HEK293 (cell line): ENCODE measurements at regions not wholly inside any gene's neighbourhood (a gene's known extent, or its start where the extent isn't known, plus 50 kb on each side); places are given as distances from the start of the nearest gene placed in this dataset.

Experiments
- CTCF ChIA-PET: fragments of 350-600 bp; formaldehyde crosslinking; extraction: SDS; loops from one replicate; lab custom pipeline; 2021; ENCODE audit warnings: antibody characterized with exemption; lab: Yijun Ruan, JAX
- POLR2A ChIA-PET: fragments of 300-600 bp; formaldehyde crosslinking; extraction: SDS; loops from one replicate; lab custom pipeline; 2020; ENCODE audit warnings: antibody characterized with exemption, inconsistent platforms; lab: Yijun Ruan, JAX
- H3K27ac ChIP-seq: fragments of 200-500 bp; sonication (Bioruptor generic); 2 replicates; pipeline ENCODE4 v1.5.1; 2014; ENCODE audit warnings: low read depth, low read length, control low read depth, inconsistent platforms; ENCODE audit errors: extremely low read depth
- H3K36me3 ChIP-seq, 2 experiments: fragments of 200-500 bp in 1 of 2; sonication (Bioruptor generic) in 1 of 2; 1 replicate in 1 of 2; 2 replicates in 1 of 2; pipeline ENCODE4 v1.5.1; 2014 to 2017; ENCODE audit warnings: inconsistent platforms in 2 of 2, low read length in 2 of 2; ENCODE audit not compliant: control insufficient read depth in 2 of 2, insufficient read depth in 1 of 2
- H3K4me1 ChIP-seq: fragments of 200-500 bp; sonication (Bioruptor generic); 2 replicates; pipeline ENCODE4 v1.5.1; 2014; ENCODE audit warnings: mild to moderate bottlenecking, low read length, inconsistent platforms; ENCODE audit not compliant: control insufficient read depth, insufficient read depth
- H3K4me3 ChIP-seq: 2 replicates; pipeline ENCODE4 v1.5.1; 2011; ENCODE audit warnings: low read depth, mild to moderate bottlenecking, control low read depth, low read length, moderate library complexity
- H3K9me3 ChIP-seq: fragments of 200-500 bp; sonication (Bioruptor generic); 2 replicates; pipeline ENCODE4 v1.5.1; 2014; ENCODE audit warnings: low read depth, low read length, inconsistent platforms; ENCODE audit not compliant: control insufficient read depth, insufficient read depth
- CTCF ChIP-seq: fragments of 450-650 bp; formaldehyde crosslinking; IDR thresholded peaks from 2 replicates; pipeline ENCODE4 v1.5.1; 2016; ENCODE audit warnings: missing biosample characterization, missing genetic modification characterization
- GLIS2 ChIP-seq: fragments of 450-650 bp; formaldehyde crosslinking; IDR thresholded peaks from 2 replicates; pipeline ENCODE4 v1.5.1; 2016; ENCODE audit warnings: missing biosample characterization, missing genetic modification characterization
- PATZ1 ChIP-seq: fragments of 450-650 bp; formaldehyde crosslinking; IDR thresholded peaks from 2 replicates; pipeline ENCODE4 v1.5.1; 2016; ENCODE audit warnings: missing biosample characterization, missing genetic modification characterization
- SCRT1 ChIP-seq: fragments of 450-650 bp; formaldehyde crosslinking; IDR thresholded peaks from 2 replicates; pipeline ENCODE4 v1.5.1; 2016; ENCODE audit warnings: missing biosample characterization, missing genetic modification characterization, borderline replicate concordance
- SP7 ChIP-seq: fragments of 450-650 bp; formaldehyde crosslinking; IDR thresholded peaks from 2 replicates; pipeline ENCODE4 v1.5.1; 2016; ENCODE audit warnings: missing biosample characterization, missing genetic modification characterization
- ZBTB20 ChIP-seq: fragments of 450-650 bp; formaldehyde crosslinking; IDR thresholded peaks from 2 replicates; pipeline ENCODE4 v1.5.1; 2016; ENCODE audit warnings: missing biosample characterization, missing genetic modification characterization
- ZFP37 ChIP-seq: fragments of 450-650 bp; formaldehyde crosslinking; IDR thresholded peaks from 2 replicates; pipeline ENCODE4 v1.5.1; 2016; ENCODE audit warnings: missing biosample characterization, missing genetic modification characterization
- ZNF155 ChIP-seq: fragments of 450-650 bp; formaldehyde crosslinking; IDR thresholded peaks from 2 replicates; pipeline ENCODE4 v1.5.1; 2016; ENCODE audit warnings: missing biosample characterization, missing genetic modification characterization
- ZNF175 ChIP-seq: fragments of 450-650 bp; formaldehyde crosslinking; IDR thresholded peaks from 2 replicates; pipeline ENCODE4 v1.5.1; 2016; ENCODE audit warnings: missing biosample characterization, missing genetic modification characterization
- ZNF274 ChIP-seq, 2 experiments: fragments of 200-500 bp in 1 of 2; fragments of 450-650 bp in 1 of 2; sonication (Bioruptor generic) in 1 of 2; formaldehyde crosslinking in 1 of 2; IDR thresholded peaks; 2 replicates each; pipeline versions ENCODE4 v1.5.1 to v1.6.1; 2014 to 2016; ENCODE audit warnings: borderline replicate concordance in 1 of 2, inconsistent platforms in 1 of 2, low read length in 1 of 2, missing biosample characterization in 1 of 2, missing genetic modification characterization in 1 of 2
- ZNF391 ChIP-seq: fragments of 450-650 bp; formaldehyde crosslinking; IDR thresholded peaks from 2 replicates; pipeline ENCODE4 v1.5.1; 2016; ENCODE audit warnings: low read depth, missing biosample characterization, missing genetic modification characterization, borderline replicate concordance
- ZNF426 ChIP-seq: fragments of 450-650 bp; formaldehyde crosslinking; IDR thresholded peaks from 2 replicates; pipeline ENCODE4 v1.5.1; 2017; ENCODE audit warnings: missing biosample characterization, missing genetic modification characterization, mild to moderate bottlenecking, inconsistent platforms, moderate library complexity
- ZNF560 ChIP-seq: fragments of 450-650 bp; formaldehyde crosslinking; IDR thresholded peaks from 2 replicates; pipeline ENCODE4 v1.5.1; 2017; ENCODE audit warnings: missing biosample characterization, missing genetic modification characterization, borderline replicate concordance
- ZNF596 ChIP-seq: fragments of 450-650 bp; IDR thresholded peaks from 2 replicates; pipeline ENCODE4 v1.5.0; 2018; ENCODE audit warnings: missing biosample characterization, mild to moderate bottlenecking, missing genetic modification characterization, moderate library complexity
- ZNF76 ChIP-seq: fragments of 450-650 bp; formaldehyde crosslinking; IDR thresholded peaks from 2 replicates; pipeline ENCODE4; 2016; ENCODE audit warnings: low read depth, missing biosample characterization, missing genetic modification characterization, borderline replicate concordance
- ZNF791 ChIP-seq: fragments of 450-650 bp; formaldehyde crosslinking; IDR thresholded peaks from 2 replicates; pipeline ENCODE4 v1.5.1; 2016; ENCODE audit warnings: missing biosample characterization, missing genetic modification characterization

- TF ChIP-seq ZNF76 (tag by site-specific recombination), result no peak
- no peak for TF ChIP-seq ZNF560 (tag by site-specific recombination)
- no peak for TF ChIP-seq ZFP37 (tag by site-specific recombination)
- TF ChIP-seq ZNF391 (tag by site-specific recombination), result no peak
- TF ChIP-seq SP7 (tag by site-specific recombination), result no peak
- no peak for TF ChIP-seq ZNF596 (tag by site-specific recombination)
- no peak for TF ChIP-seq ZNF791 (tag by site-specific recombination)
- no peak for TF ChIP-seq SCRT1 (tag by site-specific recombination)
- TF ChIP-seq, all 188 proteins: peak for 0
Observed at GRCh38 chr3:28690176-28690575, 341.6 kb upstream of the AZI2 start (continued).

GRCh38 chr3:28698706-28699105, 350.1 kb upstream of the AZI2 start:
- Histone ChIP-seq H3K36me3 (no peaks in the 10 kb centered on the region), H3K4me3 (no peak overlapping the region), H3K4me1 (no peaks in the 10 kb centered on the region), H3K9me3 (no peaks in the 10 kb centered on the region), H3K27ac (no peak overlapping the region)
- ChIA-PET POLR2A (no interaction called here), CTCF (no interaction called here)
- TF ChIP-seq ZBTB20 (no peak), ZNF155 (tag by site-specific recombination) (no peak)

GRCh38 chr3:28699283-28699682, 350.7 kb upstream of the AZI2 start:
- TF ChIP-seq CTCF (tag by site-specific recombination) (no peak), GLIS2 (tag by site-specific recombination) (no peak), PATZ1 (tag by site-specific recombination) (no peak), ZNF175 (tag by site-specific recombination) (no peak), ZNF274 (IDR thresholded peaks at IDR 0.05; ENCODE audit: low read length) (no peak), ZNF274 (tag by site-specific recombination; IDR thresholded peaks at IDR 0.05; ENCODE audit: borderline replicate concordance) (no peak)
- H3K27ac ChIP-seq, result no peak overlapping the region
- CTCF ChIA-PET, result no interaction called here
- no peak overlapping the region for H3K4me3 ChIP-seq
- H3K9me3 ChIP-seq, result no peaks in the 10 kb centered on the region
- no peaks in the 10 kb centered on the region for H3K36me3 ChIP-seq
- POLR2A ChIA-PET, result no interaction called here
- no peaks in the 10 kb centered on the region for H3K4me1 ChIP-seq

- ChIA-PET POLR2A (no interaction called here), CTCF (no interaction called here)
- no peaks in the 10 kb centered on the region for H3K4me1 ChIP-seq
- no peak overlapping the region for H3K4me3 ChIP-seq
- H3K9me3 ChIP-seq, result no peaks in the 10 kb centered on the region
- no peak for TF ChIP-seq ZNF426 (tag by site-specific recombination)
- H3K27ac ChIP-seq, result no peak overlapping the region
- H3K36me3 ChIP-seq, result no peaks in the 10 kb centered on the region
Observed at GRCh38 chr3:28700728-28701127, 352.1 kb upstream of the AZI2 start.
